ENCODE measurements at regions not wholly inside any gene's neighbourhood (a gene's known extent, or its start where the extent isn't known, plus 50 kb on each side); places are given as distances from the start of the nearest gene placed in this dataset.

- TF ChIP-seq CTCF (IDR thresholded peaks at IDR 0.05), result no peak
- Histone ChIP-seq H3K4me3 (no peak overlapping the region), H3K27ac (no peak overlapping the region)
- DNase-seq (ENCODE audit: low spot score), result no peak
Observed at GRCh38 chr14:51422704-51423103, 182.7 kb downstream of the TMX1 start.

- Histone ChIP-seq H3K27ac (peak overlapping the region in 1 of 2 donors; percentile 67), H3K4me3 (no peak overlapping the region)
- no peak for DNase-seq (ENCODE audit: low spot score)
- TF ChIP-seq CTCF (IDR thresholded peaks at IDR 0.05), result no peak
Observed at GRCh38 chr14:51424041-51424440, 184.0 kb downstream of the TMX1 start.

- Histone ChIP-seq H3K4me3 (no peak overlapping the region), H3K27ac (peak overlapping the region in 1 of 2 donors; percentile 67)
- TF ChIP-seq CTCF (IDR thresholded peaks at IDR 0.05), result no peak
- DNase-seq (ENCODE audit: low spot score), result no peak
Observed at GRCh38 chr14:51424561-51425251, 184.7 kb downstream of the TMX1 start.

- Histone ChIP-seq H3K27ac (no peak overlapping the region), H3K4me3 (no peak overlapping the region)
- no peak for DNase-seq (ENCODE audit: low spot score)
- TF ChIP-seq CTCF (IDR thresholded peaks at IDR 0.05), result no peak
Observed at GRCh38 chr14:51428981-51429380, 188.9 kb downstream of the TMX1 start.

- Histone ChIP-seq H3K4me3 (no peak overlapping the region), H3K27ac (no peak overlapping the region)
- TF ChIP-seq CTCF (IDR thresholded peaks at IDR 0.05), result no peak
- DNase-seq (ENCODE audit: low spot score), result no peak
Observed at GRCh38 chr14:51430079-51430478, 190.0 kb downstream of the TMX1 start.

GRCh38 chr14:51430633-51431032 is 190.6 kb downstream of the TMX1 start:
- TF ChIP-seq CTCF (IDR thresholded peaks at IDR 0.05), result no peak
- H3K27ac ChIP-seq, result no peak overlapping the region
- no peak for DNase-seq (ENCODE audit: low spot score)
- H3K4me3 ChIP-seq, result no peak overlapping the region

GRCh38 chr14:51431033-51431709 is 191.1 kb downstream of the TMX1 start:
- TF ChIP-seq CTCF (IDR thresholded peaks at IDR 0.05), result no peak

More at GRCh38 chr14:51431033-51431709, 191.1 kb downstream of the TMX1 start:
- Histone ChIP-seq H3K27ac (no peak overlapping the region), H3K4me3 (no peak overlapping the region)
- DNase-seq (ENCODE audit: low spot score), result no peak

Measured in coronary artery (tissue), 2 donors.